ENCODE measurements at regions not wholly inside any gene's neighbourhood (a gene's known extent, or its start where the extent isn't known, plus 50 kb on each side); places are given as distances from the start of the nearest gene placed in this dataset.

DNA sequence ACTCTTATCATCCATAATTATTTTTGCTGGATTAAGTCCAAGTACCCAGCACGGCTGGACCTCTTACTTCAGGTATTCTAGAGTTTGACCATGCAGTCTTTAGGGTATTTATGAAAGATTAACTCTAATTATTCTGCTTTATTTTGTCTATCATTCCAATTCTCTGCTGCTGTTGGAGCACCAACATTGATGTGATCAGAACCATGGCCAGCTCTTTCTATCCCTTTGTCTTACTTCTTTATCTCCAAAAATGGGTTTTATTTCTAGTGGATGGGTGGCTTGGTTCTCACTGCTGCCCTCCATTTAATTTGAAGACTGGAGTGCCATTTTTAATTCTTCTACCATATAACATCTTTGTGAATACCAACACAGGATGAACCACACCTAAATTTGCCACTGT is 704.3 kb downstream of the FRK start:
- no peak for DNase-seq
- TF ChIP-seq, protein P1, sequence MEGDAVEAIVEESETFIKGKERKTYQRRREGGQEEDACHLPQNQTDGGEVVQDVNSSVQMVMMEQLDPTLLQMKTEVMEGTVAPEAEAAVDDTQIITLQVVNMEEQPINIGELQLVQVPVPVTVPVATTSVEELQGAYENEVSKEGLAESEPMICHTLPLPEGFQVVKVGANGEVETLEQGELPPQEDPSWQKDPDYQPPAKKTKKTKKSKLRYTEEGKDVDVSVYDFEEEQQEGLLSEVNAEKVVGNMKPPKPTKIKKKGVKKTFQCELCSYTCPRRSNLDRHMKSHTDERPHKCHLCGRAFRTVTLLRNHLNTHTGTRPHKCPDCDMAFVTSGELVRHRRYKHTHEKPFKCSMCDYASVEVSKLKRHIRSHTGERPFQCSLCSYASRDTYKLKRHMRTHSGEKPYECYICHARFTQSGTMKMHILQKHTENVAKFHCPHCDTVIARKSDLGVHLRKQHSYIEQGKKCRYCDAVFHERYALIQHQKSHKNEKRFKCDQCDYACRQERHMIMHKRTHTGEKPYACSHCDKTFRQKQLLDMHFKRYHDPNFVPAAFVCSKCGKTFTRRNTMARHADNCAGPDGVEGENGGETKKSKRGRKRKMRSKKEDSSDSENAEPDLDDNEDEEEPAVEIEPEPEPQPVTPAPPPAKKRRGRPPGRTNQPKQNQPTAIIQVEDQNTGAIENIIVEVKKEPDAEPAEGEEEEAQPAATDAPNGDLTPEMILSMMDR (IDR thresholded peaks at IDR 0.05) = no peak
- Mint-ChIP-seq H3K4me3 (no peak overlapping the region), H3K9me3 (peaks cover 28% of the 10 kb centered on the region), H3K36me3 (ENCODE audit: low read depth) (no peaks in the 10 kb centered on the region), H3K27me3 (ENCODE audit: insufficient read depth) (no peaks in the 10 kb centered on the region), H3K27ac (no peak overlapping the region), H3K4me1 (ENCODE audit: low read depth) (no peaks in the 10 kb centered on the region)

DNA sequence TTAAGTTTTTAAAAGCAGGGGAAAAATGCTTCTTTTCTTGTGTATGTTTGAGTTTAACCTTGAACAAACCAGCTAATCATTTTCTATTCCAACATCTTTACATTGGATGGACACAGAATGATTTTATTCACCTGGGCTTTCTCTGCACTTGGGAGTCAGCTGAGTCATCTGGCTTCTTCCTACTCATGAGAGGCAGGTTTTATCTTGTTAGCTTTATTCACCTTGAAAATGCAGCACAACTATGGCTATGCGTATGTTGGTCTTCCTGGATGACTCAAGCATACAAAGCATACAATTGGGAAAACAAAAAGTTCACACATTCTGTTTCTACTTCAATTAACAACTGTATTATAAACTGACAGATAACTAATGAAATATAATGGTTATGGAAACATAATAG is 737.7 kb downstream of the FRK start:
- Mint-ChIP-seq H3K27ac (no peak overlapping the region), H3K4me1 (ENCODE audit: low read depth) (no peaks in the 10 kb centered on the region), H3K36me3 (ENCODE audit: low read depth) (no peaks in the 10 kb centered on the region), H3K4me3 (no peak overlapping the region), H3K27me3 (ENCODE audit: insufficient read depth) (no peaks in the 10 kb centered on the region), H3K9me3 (peaks cover 6% of the 10 kb centered on the region; the same call in 1 of the 2 replicates)
- DNase-seq = no peak
- TF ChIP-seq, protein P1 (IDR thresholded peaks at IDR 0.05) = no peak

DNA sequence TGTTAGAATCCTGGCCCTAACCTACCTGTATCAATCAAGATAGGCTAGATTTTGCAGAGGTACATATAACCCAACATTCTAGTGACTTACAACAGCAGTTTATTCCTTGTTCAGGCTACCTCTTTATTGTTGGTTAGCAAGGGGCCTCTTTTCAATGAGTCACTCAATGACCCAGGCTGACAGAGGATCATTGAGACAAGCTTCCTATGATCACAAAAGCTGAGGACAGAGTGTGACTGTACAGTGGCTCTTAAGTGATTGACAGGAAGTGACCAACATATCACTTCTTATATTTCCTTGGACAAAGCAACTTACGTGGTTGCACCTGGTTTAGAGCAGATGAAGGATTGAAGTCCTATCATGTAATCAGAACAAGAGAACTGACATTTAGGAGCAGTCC is 740.9 kb downstream of the FRK start:
- no peak overlapping the region for H3K4me3 Mint-ChIP-seq
- DNase-seq = no peak
- H3K27ac Mint-ChIP-seq = no peak overlapping the region
- peaks cover 12% of the 10 kb centered on the region for H3K9me3 Mint-ChIP-seq
- H3K27me3 Mint-ChIP-seq (ENCODE audit: insufficient read depth) = no peaks in the 10 kb centered on the region
- TF ChIP-seq, protein P1 (IDR thresholded peaks at IDR 0.05) = no peak
- H3K36me3 Mint-ChIP-seq (ENCODE audit: low read depth) = no peaks in the 10 kb centered on the region
- no peaks in the 10 kb centered on the region for H3K4me1 Mint-ChIP-seq (ENCODE audit: low read depth)

DNA sequence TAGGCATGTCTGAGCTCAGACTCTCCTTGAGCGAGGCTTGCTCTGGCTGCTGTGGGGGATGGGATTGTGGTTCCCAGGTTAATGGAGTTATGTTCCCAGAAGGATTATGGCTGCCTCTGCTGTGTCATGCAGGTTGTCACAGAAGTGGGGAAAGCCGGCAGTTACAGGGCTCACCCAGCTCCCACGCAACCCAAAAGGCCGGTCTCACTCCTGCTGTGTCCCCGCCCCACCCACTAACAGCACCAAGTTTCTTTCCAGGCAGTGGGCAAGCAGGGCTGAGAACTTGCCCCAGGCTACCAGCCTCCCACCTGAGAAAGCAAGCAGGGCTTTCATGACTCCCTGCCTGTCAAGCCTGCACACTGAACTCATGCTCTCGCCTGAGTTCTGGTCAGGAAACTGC is 750.5 kb downstream of the FRK start:
- Mint-ChIP-seq H3K9me3 (peaks cover 41% of the 10 kb centered on the region), H3K27me3 (ENCODE audit: insufficient read depth) (no peaks in the 10 kb centered on the region; the same call in 1 of the 2 replicates), H3K4me3 (no peak overlapping the region), H3K27ac (no peak overlapping the region), H3K4me1 (ENCODE audit: low read depth) (no peaks in the 10 kb centered on the region), H3K36me3 (ENCODE audit: low read depth) (peaks cover 9% of the 10 kb centered on the region; the same call in 1 of the 2 replicates)
- no peak for DNase-seq
- TF ChIP-seq, protein P1 (IDR thresholded peaks at IDR 0.05) = no peak

DNA sequence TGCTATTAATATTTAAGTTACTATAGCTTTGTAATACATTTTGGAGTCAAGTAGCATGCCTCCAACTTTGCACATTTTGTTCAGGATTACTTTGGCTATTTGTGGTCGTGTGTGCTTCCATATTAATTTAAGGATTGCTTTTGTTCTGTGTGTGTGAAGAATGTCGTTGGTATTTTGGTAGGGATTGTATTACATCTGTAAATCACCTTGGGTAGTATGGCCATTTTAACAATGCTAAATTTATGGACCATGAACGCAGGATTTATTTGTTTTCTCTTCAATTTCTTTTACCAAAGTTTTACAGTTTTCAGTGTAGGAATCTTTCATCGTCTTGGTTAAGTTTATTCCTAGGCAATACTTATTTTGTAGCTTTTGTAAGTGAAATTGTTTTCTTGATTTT is 758.0 kb downstream of the FRK start:
- peaks cover 19% of the 10 kb centered on the region for H3K9me3 Mint-ChIP-seq
- no peak overlapping the region for H3K27ac Mint-ChIP-seq
- no peak overlapping the region for H3K4me3 Mint-ChIP-seq
- no peak for DNase-seq
- no peaks in the 10 kb centered on the region for H3K36me3 Mint-ChIP-seq (ENCODE audit: low read depth)
- TF ChIP-seq, protein P1 (IDR thresholded peaks at IDR 0.05) = no peak
- H3K27me3 Mint-ChIP-seq (ENCODE audit: insufficient read depth) = peaks cover 1% of the 10 kb centered on the region; the same call in 1 of the 2 replicates
- H3K4me1 Mint-ChIP-seq (ENCODE audit: low read depth) = no peaks in the 10 kb centered on the region

DNA sequence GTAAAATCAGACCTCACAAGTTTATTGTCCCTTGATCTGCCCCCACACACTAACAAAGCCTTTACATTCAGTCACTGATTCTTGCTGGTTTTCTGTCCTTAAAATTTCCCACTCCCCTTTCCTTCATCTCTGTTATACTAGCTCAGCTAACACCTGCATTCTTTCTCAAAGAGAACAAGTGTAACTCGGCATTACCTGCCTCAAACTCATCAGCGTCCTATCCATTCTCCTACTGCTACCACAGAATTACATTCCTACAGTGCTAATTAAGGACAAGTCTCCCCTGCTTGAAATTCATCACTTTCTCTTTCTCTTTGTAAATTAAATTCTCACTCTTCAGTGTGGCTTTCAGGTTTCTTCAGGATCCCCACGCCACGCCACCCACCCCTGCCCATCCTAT is 773.2 kb downstream of the FRK start:
- H3K27ac Mint-ChIP-seq = no peak overlapping the region
- no peaks in the 10 kb centered on the region for H3K4me1 Mint-ChIP-seq (ENCODE audit: low read depth)
- H3K36me3 Mint-ChIP-seq (ENCODE audit: low read depth) = no peaks in the 10 kb centered on the region; the same call in 1 of the 2 replicates
- TF ChIP-seq, protein P1 (IDR thresholded peaks at IDR 0.05) = no peak
- peaks cover 30% of the 10 kb centered on the region for H3K9me3 Mint-ChIP-seq
- H3K27me3 Mint-ChIP-seq (ENCODE audit: insufficient read depth) = no peaks in the 10 kb centered on the region
- no peak for DNase-seq
- no peak overlapping the region for H3K4me3 Mint-ChIP-seq

Data from HFFc6 (cell line).